ENCODE measurements at regions not wholly inside any gene's neighbourhood (a gene's known extent, or its start where the extent isn't known, plus 50 kb on each side); places are given as distances from the start of the nearest gene placed in this dataset.

DNA sequence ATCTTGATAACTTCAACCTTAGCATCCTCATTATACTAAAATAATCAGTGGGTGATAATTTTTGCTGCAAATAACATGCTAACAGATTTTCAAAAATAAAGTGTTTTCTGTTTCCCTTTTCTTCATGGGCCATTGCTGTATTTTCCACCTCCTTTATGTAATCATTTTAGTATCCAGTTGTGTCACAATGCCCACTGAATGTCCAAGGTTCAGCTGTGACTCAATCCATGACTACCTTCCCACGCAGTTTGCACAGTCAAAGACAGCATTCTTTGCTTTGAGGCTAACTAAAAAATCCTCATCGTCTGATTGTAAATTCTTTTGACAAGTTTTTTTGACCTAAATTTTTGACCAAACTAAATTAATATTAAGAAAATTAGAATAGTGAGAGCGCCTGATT lies 474.1 kb downstream of the FLRT2 start (continued):
- TF ChIP-seq ZFP91 (CRISPR knock-in tag; IDR thresholded peaks at IDR 0.05; ENCODE audit: borderline replicate concordance) (no peak), ZNF367 (CRISPR knock-in tag; IDR thresholded peaks at IDR 0.05; ENCODE audit: borderline replicate concordance) (no peak), NCOA5 (CRISPR knock-in tag; IDR thresholded peaks at IDR 0.05) (no peak), EP300 (IDR thresholded peaks at IDR 0.05; ENCODE audit: low read depth in 2 of 2, low read length in 2 of 2) (0 out of 4 replicates have a peak, but pooled peaks of 1 of the 2 experiments have one; percentile 12), EP300 (CRISPR knock-in tag; IDR thresholded peaks at IDR 0.05; ENCODE audit: borderline replicate concordance) (no peak), ZNF7 (CRISPR knock-in tag; IDR thresholded peaks at IDR 0.05) (no peak), CCAR2 (optimal IDR thresholded peaks at IDR 0.05; ENCODE audit: low read depth, low read length) (no peak), DMAP1 (CRISPR knock-in tag; IDR thresholded peaks at IDR 0.05) (no peak), ZNF652 (CRISPR knock-in tag; IDR thresholded peaks at IDR 0.05; ENCODE audit: borderline replicate concordance, low read depth) (no peak), ZKSCAN1 (IDR thresholded peaks at IDR 0.05; ENCODE audit: low read length) (no peak), KDM6A (CRISPR knock-in tag; IDR thresholded peaks at IDR 0.05; ENCODE audit: low read depth) (no peak), HOXA7 (CRISPR knock-in tag; IDR thresholded peaks at IDR 0.05) (no peak), ZBTB43 (CRISPR knock-in tag; conservative IDR thresholded peaks at IDR 0.05) (no peak), TEAD3 (CRISPR knock-in tag; optimal IDR thresholded peaks at IDR 0.05; ENCODE audit: borderline replicate concordance) (no peak), ZBTB3 (CRISPR knock-in tag; IDR thresholded peaks at IDR 0.05; ENCODE audit: borderline replicate concordance, low read depth) (no peak), CBFB (CRISPR knock-in tag; IDR thresholded peaks at IDR 0.05) (no peak), LBX2 (CRISPR knock-in tag; IDR thresholded peaks at IDR 0.05; ENCODE audit: borderline replicate concordance) (no peak), TP53 (CRISPR knock-in tag; conservative IDR thresholded peaks at IDR 0.05) (no peak), ZIK1 (CRISPR knock-in tag; IDR thresholded peaks at IDR 0.05; ENCODE audit: borderline replicate concordance, low read depth) (no peak), CEBPG (CRISPR knock-in tag; IDR thresholded peaks at IDR 0.05) (peak; percentile 48; the same call in 1 of the 2 replicates)
- TF ChIP-seq, protein P1, sequence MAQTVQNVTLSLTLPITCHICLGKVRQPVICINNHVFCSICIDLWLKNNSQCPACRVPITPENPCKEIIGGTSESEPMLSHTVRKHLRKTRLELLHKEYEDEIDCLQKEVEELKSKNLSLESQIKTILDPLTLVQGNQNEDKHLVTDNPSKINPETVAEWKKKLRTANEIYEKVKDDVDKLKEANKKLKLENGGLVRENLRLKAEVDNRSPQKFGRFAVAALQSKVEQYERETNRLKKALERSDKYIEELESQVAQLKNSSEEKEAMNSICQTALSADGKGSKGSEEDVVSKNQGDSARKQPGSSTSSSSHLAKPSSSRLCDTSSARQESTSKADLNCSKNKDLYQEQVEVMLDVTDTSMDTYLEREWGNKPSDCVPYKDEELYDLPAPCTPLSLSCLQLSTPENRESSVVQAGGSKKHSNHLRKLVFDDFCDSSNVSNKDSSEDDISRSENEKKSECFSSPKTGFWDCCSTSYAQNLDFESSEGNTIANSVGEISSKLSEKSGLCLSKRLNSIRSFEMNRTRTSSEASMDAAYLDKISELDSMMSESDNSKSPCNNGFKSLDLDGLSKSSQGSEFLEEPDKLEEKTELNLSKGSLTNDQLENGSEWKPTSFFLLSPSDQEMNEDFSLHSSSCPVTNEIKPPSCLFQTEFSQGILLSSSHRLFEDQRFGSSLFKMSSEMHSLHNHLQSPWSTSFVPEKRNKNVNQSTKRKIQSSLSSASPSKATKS (CRISPR knock-in tag; IDR thresholded peaks at IDR 0.05): no peak
- TF ChIP-seq, protein P2, sequence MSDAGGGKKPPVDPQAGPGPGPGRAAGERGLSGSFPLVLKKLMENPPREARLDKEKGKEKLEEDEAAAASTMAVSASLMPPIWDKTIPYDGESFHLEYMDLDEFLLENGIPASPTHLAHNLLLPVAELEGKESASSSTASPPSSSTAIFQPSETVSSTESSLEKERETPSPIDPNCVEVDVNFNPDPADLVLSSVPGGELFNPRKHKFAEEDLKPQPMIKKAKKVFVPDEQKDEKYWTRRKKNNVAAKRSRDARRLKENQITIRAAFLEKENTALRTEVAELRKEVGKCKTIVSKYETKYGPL (CRISPR knock-in tag; IDR thresholded peaks at IDR 0.05): peak; percentile 40; the same call in 1 of the 2 replicates
- TF ChIP-seq, protein P3, sequence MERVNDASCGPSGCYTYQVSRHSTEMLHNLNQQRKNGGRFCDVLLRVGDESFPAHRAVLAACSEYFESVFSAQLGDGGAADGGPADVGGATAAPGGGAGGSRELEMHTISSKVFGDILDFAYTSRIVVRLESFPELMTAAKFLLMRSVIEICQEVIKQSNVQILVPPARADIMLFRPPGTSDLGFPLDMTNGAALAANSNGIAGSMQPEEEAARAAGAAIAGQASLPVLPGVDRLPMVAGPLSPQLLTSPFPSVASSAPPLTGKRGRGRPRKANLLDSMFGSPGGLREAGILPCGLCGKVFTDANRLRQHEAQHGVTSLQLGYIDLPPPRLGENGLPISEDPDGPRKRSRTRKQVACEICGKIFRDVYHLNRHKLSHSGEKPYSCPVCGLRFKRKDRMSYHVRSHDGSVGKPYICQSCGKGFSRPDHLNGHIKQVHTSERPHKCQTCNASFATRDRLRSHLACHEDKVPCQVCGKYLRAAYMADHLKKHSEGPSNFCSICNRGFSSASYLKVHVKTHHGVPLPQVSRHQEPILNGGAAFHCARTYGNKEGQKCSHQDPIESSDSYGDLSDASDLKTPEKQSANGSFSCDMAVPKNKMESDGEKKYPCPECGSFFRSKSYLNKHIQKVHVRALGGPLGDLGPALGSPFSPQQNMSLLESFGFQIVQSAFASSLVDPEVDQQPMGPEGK (CRISPR knock-in tag; IDR thresholded peaks at IDR 0.05): no peak
